ENCODE measurements at regions not wholly inside any gene's neighbourhood (a gene's known extent, or its start where the extent isn't known, plus 50 kb on each side); places are given as distances from the start of the nearest gene placed in this dataset.
"Not testable (repeated sequence)": the region's sequence is repeated elsewhere in the genome, so short reads cannot be mapped to it uniquely, and the experiment has no call there.

- intact Hi-C loops (cut with DNase I, micrococcal nuclease) = no loop called here
- no peak for TF ChIP-seq CTCF (IDR thresholded peaks at IDR 0.05)
- ATAC-seq = no peak
These were observed 123.3 kb downstream of the KCNA5 start for GRCh38 chr12:5166976-5167375.

GRCh38 chr12:5168148-5168547, 124.5 kb downstream of the KCNA5 start:
- intact Hi-C loops (cut with DNase I, micrococcal nuclease) = no loop called here
- DNase-seq (no peak), ATAC-seq (no peak)
- Histone ChIP-seq H3K4me3 (no peak overlapping the region), H3K36me3 (ENCODE audit: low read depth) (no peaks in the 10 kb centered on the region), H3K4me1 (ENCODE audit: low read depth) (no peaks in the 10 kb centered on the region), H3K9me3 (no peaks in the 10 kb centered on the region)
- TF ChIP-seq CTCF (IDR thresholded peaks at IDR 0.05) = no peak

More at GRCh38 chr12:5166976-5167375, 123.3 kb downstream of the KCNA5 start:
- Histone ChIP-seq H3K36me3 (ENCODE audit: low read depth) (no peaks in the 10 kb centered on the region), H3K4me1 (ENCODE audit: low read depth) (no peaks in the 10 kb centered on the region), H3K9me3 (no peaks in the 10 kb centered on the region), H3K4me3 (no peak overlapping the region)
- DNase-seq = peak in 1 of 3 donors; percentile 6

GRCh38 chr12:5170844-5171243, 127.2 kb downstream of the KCNA5 start:
- DNase-seq (no peak), ATAC-seq (no peak)
- Histone ChIP-seq H3K9me3 (no peaks in the 10 kb centered on the region), H3K4me3 (no peak overlapping the region), H3K36me3 (ENCODE audit: low read depth) (no peaks in the 10 kb centered on the region), H3K4me1 (ENCODE audit: low read depth) (no peaks in the 10 kb centered on the region)
- intact Hi-C loops (cut with DNase I, micrococcal nuclease) = no loop called here
- no peak for TF ChIP-seq CTCF (IDR thresholded peaks at IDR 0.05)

GRCh38 chr12:5171701-5172100, 128.0 kb downstream of the KCNA5 start:
- intact Hi-C loops (cut with DNase I, micrococcal nuclease) = no loop called here
- Histone ChIP-seq H3K4me3 (no peak overlapping the region), H3K36me3 (ENCODE audit: low read depth) (no peaks in the 10 kb centered on the region), H3K9me3 (no peaks in the 10 kb centered on the region), H3K4me1 (ENCODE audit: low read depth) (no peaks in the 10 kb centered on the region)
- peak; percentile 33 for TF ChIP-seq CTCF (IDR thresholded peaks at IDR 0.05)
- DNase-seq (peak in 1 of 3 donors; percentile 18), ATAC-seq (peak; percentile 47)

GRCh38 chr12:5172886-5173285, 129.2 kb downstream of the KCNA5 start:
- Histone ChIP-seq H3K4me3 (no peak overlapping the region), H3K4me1 (ENCODE audit: low read depth) (no peaks in the 10 kb centered on the region), H3K9me3 (no peaks in the 10 kb centered on the region), H3K36me3 (ENCODE audit: low read depth) (no peaks in the 10 kb centered on the region)
- ATAC-seq (no peak), DNase-seq (no peak)
- TF ChIP-seq CTCF (IDR thresholded peaks at IDR 0.05) = no peak
- intact Hi-C loops (cut with DNase I, micrococcal nuclease) = no loop called here

GRCh38 chr12:5173511-5174011, 129.9 kb downstream of the KCNA5 start:
- H3K9me3 ChIP-seq = no peaks in the 10 kb centered on the region
- DNase-seq (no peak), ATAC-seq (no peak)
- H3K4me3 ChIP-seq = no peak overlapping the region
- TF ChIP-seq CTCF (IDR thresholded peaks at IDR 0.05) = no peak
- no peaks in the 10 kb centered on the region for H3K36me3 ChIP-seq (ENCODE audit: low read depth)
- intact Hi-C loops (cut with DNase I, micrococcal nuclease) = no loop called here
- H3K4me1 ChIP-seq (ENCODE audit: low read depth) = no peaks in the 10 kb centered on the region

GRCh38 chr12:5175415-5175814, 131.7 kb downstream of the KCNA5 start:
- H3K9me3 ChIP-seq; DNase-seq; ATAC-seq; H3K4me1 ChIP-seq (ENCODE audit: low read depth); H3K36me3 ChIP-seq (ENCODE audit: low read depth); intact Hi-C loops (cut with DNase I, micrococcal nuclease); H3K4me3 ChIP-seq: not testable (repeated sequence)

Data from mucosa of descending colon (tissue), 3 donors.